ENCODE measurements at regions not wholly inside any gene's neighbourhood (a gene's known extent, or its start where the extent isn't known, plus 50 kb on each side); places are given as distances from the start of the nearest gene placed in this dataset.

DNA sequence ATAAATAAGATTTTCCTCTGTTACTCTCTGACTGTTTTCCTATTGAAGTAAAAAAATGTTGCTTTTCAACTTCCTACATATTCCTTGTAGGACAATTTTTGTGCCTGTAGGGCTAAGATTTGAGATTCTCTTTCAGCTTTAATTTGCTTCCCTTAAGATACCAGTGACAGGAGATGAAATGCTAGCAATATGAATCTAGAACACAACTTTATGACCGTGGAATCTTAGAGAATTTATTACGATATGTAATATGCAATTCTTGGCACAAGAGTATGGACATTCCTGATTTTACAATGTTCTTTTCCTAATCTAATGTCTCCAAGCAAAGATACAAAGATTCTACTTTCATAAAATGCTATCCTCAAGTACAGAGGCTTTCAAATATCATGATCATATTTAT lies 180.9 kb downstream of the KCNE4 start:
- DNase-seq (ENCODE audit: insufficient read length, low spot score, missing footprints), result no peak
- TF ChIP-seq, protein P1, sequence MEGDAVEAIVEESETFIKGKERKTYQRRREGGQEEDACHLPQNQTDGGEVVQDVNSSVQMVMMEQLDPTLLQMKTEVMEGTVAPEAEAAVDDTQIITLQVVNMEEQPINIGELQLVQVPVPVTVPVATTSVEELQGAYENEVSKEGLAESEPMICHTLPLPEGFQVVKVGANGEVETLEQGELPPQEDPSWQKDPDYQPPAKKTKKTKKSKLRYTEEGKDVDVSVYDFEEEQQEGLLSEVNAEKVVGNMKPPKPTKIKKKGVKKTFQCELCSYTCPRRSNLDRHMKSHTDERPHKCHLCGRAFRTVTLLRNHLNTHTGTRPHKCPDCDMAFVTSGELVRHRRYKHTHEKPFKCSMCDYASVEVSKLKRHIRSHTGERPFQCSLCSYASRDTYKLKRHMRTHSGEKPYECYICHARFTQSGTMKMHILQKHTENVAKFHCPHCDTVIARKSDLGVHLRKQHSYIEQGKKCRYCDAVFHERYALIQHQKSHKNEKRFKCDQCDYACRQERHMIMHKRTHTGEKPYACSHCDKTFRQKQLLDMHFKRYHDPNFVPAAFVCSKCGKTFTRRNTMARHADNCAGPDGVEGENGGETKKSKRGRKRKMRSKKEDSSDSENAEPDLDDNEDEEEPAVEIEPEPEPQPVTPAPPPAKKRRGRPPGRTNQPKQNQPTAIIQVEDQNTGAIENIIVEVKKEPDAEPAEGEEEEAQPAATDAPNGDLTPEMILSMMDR (IDR thresholded peaks at IDR 0.05; ENCODE audit: extremely low read depth, low read depth, low read length), result no peak
- H3K79me2 ChIP-seq (ENCODE audit: insufficient read depth, low read length), result no peaks in the 10 kb centered on the region
- no peak overlapping the region for H3K27ac ChIP-seq (ENCODE audit: low read depth, low read length)
- no peaks in the 10 kb centered on the region for H3K4me1 ChIP-seq (ENCODE audit: insufficient read depth, low read length)
- no peaks in the 10 kb centered on the region for H3K27me3 ChIP-seq (ENCODE audit: insufficient read depth, low read length)
- no peaks in the 10 kb centered on the region for H4K20me1 ChIP-seq (ENCODE audit: insufficient read depth, low read length)
- H3K36me3 ChIP-seq (ENCODE audit: insufficient read depth, low read length), result no peaks in the 10 kb centered on the region
- H3K9me3 ChIP-seq (ENCODE audit: low read depth, low read length), result no peaks in the 10 kb centered on the region
- H3K4me2 ChIP-seq (ENCODE audit: insufficient read depth, low read length), result no peak overlapping the region
- H3K4me3 ChIP-seq (ENCODE audit: insufficient read depth, low read length), result no peak overlapping the region
- no peak overlapping the region for H2AFZ ChIP-seq (ENCODE audit: low read length)

DNA sequence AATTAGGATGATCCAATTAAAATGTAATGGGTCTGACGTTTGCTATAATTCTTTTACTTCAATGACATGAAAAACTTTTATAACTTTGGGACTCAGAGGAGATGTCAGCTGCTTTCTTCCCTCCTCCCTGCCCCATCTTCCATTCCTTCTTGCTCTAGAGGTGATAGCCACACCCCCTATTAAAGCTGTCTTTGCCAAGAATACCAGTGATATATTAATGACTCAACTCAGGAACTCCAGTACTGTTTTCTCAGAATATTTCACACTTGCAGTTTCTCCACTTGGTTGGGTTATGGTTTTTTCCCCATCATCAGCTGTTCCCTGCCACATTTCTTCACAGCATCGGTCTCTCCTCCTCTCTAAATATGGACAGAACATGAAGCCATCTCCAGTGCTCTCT lies 184.0 kb downstream of the KCNE4 start:
- H3K27me3 ChIP-seq (ENCODE audit: insufficient read depth, low read length), result no peaks in the 10 kb centered on the region
- no peaks in the 10 kb centered on the region for H3K79me2 ChIP-seq (ENCODE audit: insufficient read depth, low read length)
- no peak overlapping the region for H3K27ac ChIP-seq (ENCODE audit: low read depth, low read length)
- no peak for DNase-seq (ENCODE audit: insufficient read length, low spot score, missing footprints)
- TF ChIP-seq, protein P1 (IDR thresholded peaks at IDR 0.05; ENCODE audit: extremely low read depth, low read depth, low read length), result no peak
- H3K4me3 ChIP-seq (ENCODE audit: insufficient read depth, low read length), result no peak overlapping the region
- no peaks in the 10 kb centered on the region for H3K36me3 ChIP-seq (ENCODE audit: insufficient read depth, low read length)
- no peaks in the 10 kb centered on the region for H3K9me3 ChIP-seq (ENCODE audit: low read depth, low read length)
- H3K4me1 ChIP-seq (ENCODE audit: insufficient read depth, low read length), result no peaks in the 10 kb centered on the region
- H4K20me1 ChIP-seq (ENCODE audit: insufficient read depth, low read length), result no peaks in the 10 kb centered on the region
- H3K4me2 ChIP-seq (ENCODE audit: insufficient read depth, low read length), result no peak overlapping the region
- no peak overlapping the region for H2AFZ ChIP-seq (ENCODE audit: low read length)

DNA sequence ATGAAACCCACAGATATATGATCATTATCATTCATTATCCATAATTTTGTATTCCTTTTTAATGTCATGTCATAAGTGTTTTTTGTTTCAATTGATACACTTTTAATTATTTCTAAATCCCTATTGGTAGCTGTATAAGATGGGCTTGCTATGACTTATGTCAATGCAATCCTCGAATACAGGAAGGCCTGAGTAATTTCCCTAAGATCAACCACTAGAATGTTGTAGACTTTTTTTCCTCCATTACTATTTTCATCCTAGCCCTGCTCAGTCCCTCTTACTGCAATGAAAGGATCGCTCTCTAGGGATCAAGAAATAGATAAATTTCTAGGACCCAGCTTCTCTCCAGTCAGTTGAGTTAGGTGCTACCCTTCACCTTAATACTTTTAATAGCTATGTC lies 186.3 kb downstream of the KCNE4 start:
- no peaks in the 10 kb centered on the region for H3K4me1 ChIP-seq (ENCODE audit: insufficient read depth, low read length)
- DNase-seq (ENCODE audit: insufficient read length, low spot score, missing footprints), result no peak
- H3K27me3 ChIP-seq (ENCODE audit: insufficient read depth, low read length), result no peaks in the 10 kb centered on the region
- H2AFZ ChIP-seq (ENCODE audit: low read length), result no peak overlapping the region
- H3K4me3 ChIP-seq (ENCODE audit: insufficient read depth, low read length), result no peak overlapping the region
- H3K79me2 ChIP-seq (ENCODE audit: insufficient read depth, low read length), result no peaks in the 10 kb centered on the region
- H3K36me3 ChIP-seq (ENCODE audit: insufficient read depth, low read length), result no peaks in the 10 kb centered on the region
- H3K4me2 ChIP-seq (ENCODE audit: insufficient read depth, low read length), result no peak overlapping the region
- no peak overlapping the region for H3K27ac ChIP-seq (ENCODE audit: low read depth, low read length)
- no peaks in the 10 kb centered on the region for H4K20me1 ChIP-seq (ENCODE audit: insufficient read depth, low read length)
- TF ChIP-seq, protein P1 (IDR thresholded peaks at IDR 0.05; ENCODE audit: extremely low read depth, low read depth, low read length), result no peak
- no peaks in the 10 kb centered on the region for H3K9me3 ChIP-seq (ENCODE audit: low read depth, low read length)

DNA sequence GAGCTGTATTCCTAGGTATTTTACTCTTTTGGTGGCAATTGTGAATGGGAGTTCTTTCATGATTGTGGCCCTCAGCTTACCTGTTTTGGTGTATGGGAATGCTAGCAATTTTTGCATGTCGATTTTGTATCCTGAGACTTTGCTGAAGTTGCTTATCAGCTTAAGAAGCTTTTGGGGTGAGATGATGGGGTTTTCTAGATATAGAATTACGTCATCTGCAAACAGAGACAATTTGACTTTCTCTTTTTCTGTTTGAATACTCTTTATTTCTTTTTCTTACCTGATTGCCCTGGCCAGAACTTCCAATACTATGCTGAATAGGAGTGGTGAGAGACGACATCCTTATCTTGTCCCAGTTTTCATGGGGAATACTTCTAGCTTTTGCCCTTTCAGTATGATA lies 191.2 kb downstream of the KCNE4 start:
- Histone ChIP-seq H3K9me3 (ENCODE audit: low read depth, low read length) (no peaks in the 10 kb centered on the region), H2AFZ (ENCODE audit: low read length) (no peak overlapping the region), H3K27ac (ENCODE audit: low read depth, low read length) (no peak overlapping the region), H3K4me1 (ENCODE audit: insufficient read depth, low read length) (no peaks in the 10 kb centered on the region), H3K79me2 (ENCODE audit: insufficient read depth, low read length) (no peaks in the 10 kb centered on the region), H3K36me3 (ENCODE audit: insufficient read depth, low read length) (no peaks in the 10 kb centered on the region), H4K20me1 (ENCODE audit: insufficient read depth, low read length) (no peaks in the 10 kb centered on the region), H3K4me3 (ENCODE audit: insufficient read depth, low read length) (no peak overlapping the region), H3K4me2 (ENCODE audit: insufficient read depth, low read length) (no peak overlapping the region), H3K27me3 (ENCODE audit: insufficient read depth, low read length) (no peaks in the 10 kb centered on the region)
- DNase-seq (ENCODE audit: insufficient read length, low spot score, missing footprints), result no peak
- TF ChIP-seq, protein P1 (IDR thresholded peaks at IDR 0.05; ENCODE audit: extremely low read depth, low read depth, low read length), result no peak
